ENCODE measurements at regions not wholly inside any gene's neighbourhood (a gene's known extent, or its start where the extent isn't known, plus 50 kb on each side); places are given as distances from the start of the nearest gene placed in this dataset.

DNA sequence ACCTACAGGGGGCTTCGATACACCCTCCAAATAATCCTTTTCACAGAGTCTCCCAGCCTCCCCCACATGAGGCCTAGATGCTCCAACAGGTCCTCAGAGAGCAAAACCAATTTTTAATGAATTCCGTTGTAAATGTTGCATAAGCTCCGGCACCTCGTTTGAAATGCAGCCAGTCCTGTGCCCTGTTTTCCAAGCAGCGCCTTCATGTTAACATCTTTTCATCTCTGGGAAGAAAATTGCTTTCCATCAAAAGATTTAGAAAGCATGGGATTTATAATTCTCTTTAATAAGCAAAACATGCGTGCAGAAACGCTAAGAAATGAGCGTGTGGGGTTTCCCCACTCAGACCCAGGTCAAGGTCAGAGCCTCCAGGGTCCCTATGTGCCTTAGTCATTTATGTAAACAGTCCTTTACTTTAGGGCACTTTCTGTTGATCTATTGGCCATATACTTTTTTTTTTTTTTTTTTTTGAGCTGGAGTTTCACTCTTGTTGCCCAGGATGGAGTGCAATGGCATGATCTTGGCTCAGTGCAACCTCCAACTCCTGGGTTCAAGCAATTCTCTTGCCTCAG, 177.5 kb upstream of the S1PR3 start:
- Histone ChIP-seq H3K4ac (replicated peaks; ENCODE audit: insufficient read length, low read depth, low read length) (no peak overlapping the region), H4K20me1 (replicated peaks in 1 of 2; ENCODE audit: control insufficient read depth in 1 of 2, insufficient read depth in 2 of 2, low read length in 2 of 2) (no peaks in the 10 kb centered on the region), H2AFZ (ENCODE audit: low read length) (peak overlapping the region; percentile 4; the same call in 1 of the 2 replicates), H3K27ac (ENCODE audit: low read depth, low read length) (no peak overlapping the region), H3K9me3 (ENCODE audit: insufficient read depth in 2 of 2, low read depth in 1 of 2, low read length in 1 of 2) (no peaks in the 10 kb centered on the region), H3K56ac (replicated peaks; ENCODE audit: insufficient read length, low read depth, low read length) (no peak overlapping the region), H3K4me1 (replicated peaks in 1 of 4; ENCODE audit: control insufficient read depth in 3 of 4, insufficient read depth in 4 of 4, low read length in 3 of 4) (peaks cover 3 to 9% (median 4%) of the 10 kb centered on the region in 4 experiments), H2BK5ac (ENCODE audit: low read depth, low read length) (no peak overlapping the region), H3K23ac (ENCODE audit: insufficient read length) (no peak overlapping the region), H3K18ac (ENCODE audit: extremely low read depth, low read length) (no peak overlapping the region), H2BK12ac (ENCODE audit: low read depth, low read length) (no peak overlapping the region), H4K91ac (replicated peaks; ENCODE audit: insufficient read length, low read length) (no peak overlapping the region), H3K9ac (replicated peaks in 1 of 4; ENCODE audit: extremely low read depth in 1 of 4, low read depth in 3 of 4, low read length in 3 of 4) (no peak overlapping the region), H3K14ac (ENCODE audit: insufficient read length) (no peak overlapping the region), H3K27me3 (replicated peaks in 1 of 4; ENCODE audit: control insufficient read depth in 3 of 4, extremely low read depth in 1 of 4, insufficient read depth in 3 of 4, low read length in 3 of 4) (no peaks in the 10 kb centered on the region), H4K8ac (ENCODE audit: extremely low read depth, insufficient read depth, low read length) (no peak overlapping the region), H2AK5ac (ENCODE audit: low read depth, low read length) (no peak overlapping the region), H3K79me1 (ENCODE audit: low read depth, low read length) (no peaks in the 10 kb centered on the region), H3K23me2 (ENCODE audit: low read depth, low read length) (peaks cover 1% of the 10 kb centered on the region; the same call in 1 of the 2 replicates), H3K36me3 (ENCODE audit: control insufficient read depth in 2 of 4, insufficient read depth in 4 of 4, low read length in 3 of 4) (no peaks in the 10 kb centered on the region), H2BK120ac (replicated peaks; ENCODE audit: low read depth, low read length) (no peak overlapping the region), H3K4me3 (ENCODE audit: extremely low read depth in 1 of 4, insufficient read depth in 2 of 4, low read depth in 3 of 4, low read length in 4 of 4) (no peak overlapping the region), H2BK15ac (ENCODE audit: low read length) (no peak overlapping the region), H3K79me2 (ENCODE audit: control insufficient read depth in 1 of 2, insufficient read depth in 2 of 2, low read length in 2 of 2) (no peaks in the 10 kb centered on the region), H3K4me2 (ENCODE audit: insufficient read depth in 1 of 2, low read depth in 2 of 2, low read length in 2 of 2) (no peak overlapping the region), H2BK20ac (ENCODE audit: low read length) (no peak overlapping the region), H4K5ac (ENCODE audit: insufficient read length, low read depth, low read length) (no peak overlapping the region)
- WGBS, 2 experiments (ENCODE audit: extremely low coverage in 1 of 2, insufficient coverage in 1 of 2, insufficient read length in 1 of 2, insufficient replicate concordance in 2 of 2, low coverage in 1 of 2, low lambda C conversion rate in 2 of 2, missing lambda C conversion rate in 1 of 2), result 94% methylated on average over 8 of the region's 8 CpGs; no CpG with 5 or more reads in 1 of the 2 experiments
- ChIA-PET CTCF (ENCODE audit: partially characterized antibody) (interaction anchor here (0.6 to 1.6 kb wide), 6 partner anchors 10 to 423 kb away, joined by 3 to 4 read pairs (median 4); no protein-coding TSS in a partner anchor), POLR2A (ENCODE audit: partially characterized antibody) (no interaction called here)
- FAIRE-seq, result no peak
- no peak for DNase-seq (ENCODE audit: low read depth in 1 of 2, low spot score in 2 of 2)
- TF ChIP-seq, protein P1, sequence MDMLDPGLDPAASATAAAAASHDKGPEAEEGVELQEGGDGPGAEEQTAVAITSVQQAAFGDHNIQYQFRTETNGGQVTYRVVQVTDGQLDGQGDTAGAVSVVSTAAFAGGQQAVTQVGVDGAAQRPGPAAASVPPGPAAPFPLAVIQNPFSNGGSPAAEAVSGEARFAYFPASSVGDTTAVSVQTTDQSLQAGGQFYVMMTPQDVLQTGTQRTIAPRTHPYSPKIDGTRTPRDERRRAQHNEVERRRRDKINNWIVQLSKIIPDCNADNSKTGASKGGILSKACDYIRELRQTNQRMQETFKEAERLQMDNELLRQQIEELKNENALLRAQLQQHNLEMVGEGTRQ (IDR thresholded peaks at IDR 0.05; ENCODE audit: low read length), result no peak
- TF ChIP-seq MAFK (IDR thresholded peaks at IDR 0.05; ENCODE audit: low read depth, low read length) (no peak), EGR1 (IDR thresholded peaks at IDR 0.05; ENCODE audit: borderline replicate concordance, low read depth, low read length) (no peak), TEAD4 (IDR thresholded peaks at IDR 0.05; ENCODE audit: low read depth, low read length) (no peak), TAF1 (IDR thresholded peaks at IDR 0.05; ENCODE audit: low read depth, low read length) (no peak), CBX8 (IDR thresholded peaks at IDR 0.05; ENCODE audit: borderline replicate concordance, low read depth, low read length) (no peak), TBP (IDR thresholded peaks at IDR 0.05; ENCODE audit: low read depth, low read length) (no peak), KDM5A (IDR thresholded peaks at IDR 0.05; ENCODE audit: low read length) (no peak), HDAC2 (IDR thresholded peaks at IDR 0.05; ENCODE audit: borderline replicate concordance in 1 of 2, low read depth in 2 of 2, low read length in 2 of 2) (no peak), FOSL1 (IDR thresholded peaks at IDR 0.05; ENCODE audit: insufficient read depth, low read depth, low read length) (no peak), BACH1 (IDR thresholded peaks at IDR 0.05; ENCODE audit: low read length) (no peak), SIN3A (conservative IDR thresholded peaks at IDR 0.05 in 1 of 2, IDR thresholded peaks at IDR 0.05 in 1 of 2; ENCODE audit: low read depth in 1 of 2, low read length in 2 of 2) (no peak), TCF12 (IDR thresholded peaks at IDR 0.05; ENCODE audit: low read depth, low read length) (no peak)

Measured in H1 (cell line).